Fibroblast of the aortic adventitia (primary cell): ENCODE measurements at regions not wholly inside any gene's neighbourhood (a gene's known extent, or its start where the extent isn't known, plus 50 kb on each side); places are given as distances from the start of the nearest gene placed in this dataset.

Experiments used
- DNase-seq: peaks from one replicate; pipeline ENCODE4 v3.0.0-alpha.2; 2010; ENCODE audit warnings: low read depth
- H3K4me3 ChIP-seq: 2 replicates; pipeline ENCODE4 v1.5.1; 2011; ENCODE audit warnings: low read depth, mild to moderate bottlenecking, control low read depth, low read length, moderate library complexity
- TF ChIP-seq, protein P1 (sequence below): IDR thresholded peaks from 2 replicates; pipeline ENCODE4 v1.5.1; 2011; ENCODE audit warnings: mild to moderate bottlenecking, low read length, control low read depth, inconsistent platforms; ENCODE audit not compliant: insufficient read depth

DNA sequence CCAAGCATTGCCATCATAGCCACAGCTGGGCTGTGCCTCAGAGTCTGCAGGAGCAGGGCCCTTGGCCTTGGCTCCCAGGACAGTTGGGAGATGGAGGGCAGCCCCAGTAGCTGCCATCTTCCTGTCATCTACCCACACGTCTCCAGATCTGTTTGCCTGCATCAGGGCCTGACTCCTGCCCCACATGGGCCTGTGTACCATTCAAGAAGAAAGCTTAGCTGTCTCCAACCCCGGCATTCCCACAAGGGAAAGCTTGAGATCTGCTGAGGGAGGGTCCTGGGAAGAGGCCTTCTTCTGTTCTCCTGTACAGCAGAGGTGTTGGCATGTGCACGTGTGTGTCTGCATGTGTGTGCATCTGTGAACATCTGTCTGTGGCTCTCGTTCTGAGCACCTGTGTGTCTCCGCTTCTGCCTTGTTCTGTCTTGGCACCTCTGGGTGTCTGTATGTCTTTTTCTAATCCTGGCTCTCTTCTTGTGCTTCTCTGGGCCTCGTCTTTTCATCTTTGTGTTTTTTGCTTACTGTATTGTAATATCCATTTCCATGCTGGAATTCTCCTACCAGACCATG, 122.2 kb downstream of the MRM1 start:
- H3K4me3 ChIP-seq, result no peak overlapping the region
- TF ChIP-seq, protein P1, sequence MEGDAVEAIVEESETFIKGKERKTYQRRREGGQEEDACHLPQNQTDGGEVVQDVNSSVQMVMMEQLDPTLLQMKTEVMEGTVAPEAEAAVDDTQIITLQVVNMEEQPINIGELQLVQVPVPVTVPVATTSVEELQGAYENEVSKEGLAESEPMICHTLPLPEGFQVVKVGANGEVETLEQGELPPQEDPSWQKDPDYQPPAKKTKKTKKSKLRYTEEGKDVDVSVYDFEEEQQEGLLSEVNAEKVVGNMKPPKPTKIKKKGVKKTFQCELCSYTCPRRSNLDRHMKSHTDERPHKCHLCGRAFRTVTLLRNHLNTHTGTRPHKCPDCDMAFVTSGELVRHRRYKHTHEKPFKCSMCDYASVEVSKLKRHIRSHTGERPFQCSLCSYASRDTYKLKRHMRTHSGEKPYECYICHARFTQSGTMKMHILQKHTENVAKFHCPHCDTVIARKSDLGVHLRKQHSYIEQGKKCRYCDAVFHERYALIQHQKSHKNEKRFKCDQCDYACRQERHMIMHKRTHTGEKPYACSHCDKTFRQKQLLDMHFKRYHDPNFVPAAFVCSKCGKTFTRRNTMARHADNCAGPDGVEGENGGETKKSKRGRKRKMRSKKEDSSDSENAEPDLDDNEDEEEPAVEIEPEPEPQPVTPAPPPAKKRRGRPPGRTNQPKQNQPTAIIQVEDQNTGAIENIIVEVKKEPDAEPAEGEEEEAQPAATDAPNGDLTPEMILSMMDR, result no peak
- no peak for DNase-seq

DNA sequence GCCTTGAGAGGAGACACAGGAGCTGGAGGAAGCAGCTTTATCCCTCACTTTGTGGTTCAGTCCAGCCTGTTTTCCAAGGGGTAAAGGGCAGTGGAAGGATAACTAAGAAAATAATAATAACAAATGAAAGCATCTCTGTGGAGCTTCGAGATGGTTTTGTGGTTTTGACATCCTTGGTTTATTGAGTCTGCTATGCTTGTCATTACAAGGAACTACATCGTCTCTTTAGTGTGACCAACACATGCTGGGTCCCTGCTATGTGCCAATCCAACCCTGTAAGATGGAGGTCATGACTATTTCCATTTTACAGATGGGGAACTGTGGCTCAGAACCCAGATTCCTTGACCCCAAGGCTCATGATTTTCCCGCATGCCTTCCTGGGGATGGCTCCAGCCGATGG, 124.8 kb downstream of the MRM1 start:
- DNase-seq, result no peak
- H3K4me3 ChIP-seq, result no peak overlapping the region
- TF ChIP-seq, protein P1, result no peak

DNA sequence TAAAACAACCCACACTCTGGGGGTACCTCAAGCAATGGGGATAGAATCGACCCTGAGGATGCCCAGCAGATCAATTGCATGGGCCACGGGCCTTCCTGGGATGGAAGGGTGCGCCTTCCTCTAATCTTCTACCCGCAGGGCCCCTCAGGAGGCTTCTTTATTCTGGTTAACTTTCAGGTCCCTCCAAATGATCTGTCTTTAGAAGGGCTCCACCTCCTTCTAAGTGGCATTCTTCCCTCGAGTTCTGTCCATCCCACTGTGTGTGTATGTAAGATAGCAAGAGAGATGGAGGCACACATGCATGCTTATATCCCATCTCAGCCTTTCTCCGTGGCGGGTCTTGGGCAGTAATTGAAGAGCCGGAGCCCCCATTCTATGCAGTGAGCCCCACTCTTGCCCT, 125.7 kb downstream of the MRM1 start:
- no peak overlapping the region for H3K4me3 ChIP-seq
- TF ChIP-seq, protein P1, result no peak
- no peak for DNase-seq

DNA sequence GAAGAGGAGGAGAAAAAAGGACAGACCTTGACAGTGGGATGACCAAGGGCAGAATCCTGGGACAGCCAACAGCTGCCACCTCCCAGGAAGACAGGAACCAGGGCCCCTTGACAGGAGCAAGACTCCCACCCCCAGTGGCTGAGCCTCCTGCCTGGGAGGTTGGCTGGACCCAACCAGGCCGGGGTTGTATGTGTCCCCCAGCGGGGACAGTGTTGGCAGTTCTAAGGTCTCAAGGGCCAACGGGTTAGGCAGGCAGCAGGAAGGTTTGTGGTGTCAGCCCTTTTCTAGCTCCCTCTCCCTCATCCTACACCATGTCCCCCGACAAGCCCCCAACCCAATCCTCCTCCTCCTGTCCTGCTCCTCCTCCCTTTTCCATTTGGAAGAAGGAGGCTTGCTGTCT, 126.2 kb downstream of the MRM1 start:
- H3K4me3 ChIP-seq, result no peak overlapping the region
- TF ChIP-seq, protein P1, result no peak
- DNase-seq, result no peak

DNA sequence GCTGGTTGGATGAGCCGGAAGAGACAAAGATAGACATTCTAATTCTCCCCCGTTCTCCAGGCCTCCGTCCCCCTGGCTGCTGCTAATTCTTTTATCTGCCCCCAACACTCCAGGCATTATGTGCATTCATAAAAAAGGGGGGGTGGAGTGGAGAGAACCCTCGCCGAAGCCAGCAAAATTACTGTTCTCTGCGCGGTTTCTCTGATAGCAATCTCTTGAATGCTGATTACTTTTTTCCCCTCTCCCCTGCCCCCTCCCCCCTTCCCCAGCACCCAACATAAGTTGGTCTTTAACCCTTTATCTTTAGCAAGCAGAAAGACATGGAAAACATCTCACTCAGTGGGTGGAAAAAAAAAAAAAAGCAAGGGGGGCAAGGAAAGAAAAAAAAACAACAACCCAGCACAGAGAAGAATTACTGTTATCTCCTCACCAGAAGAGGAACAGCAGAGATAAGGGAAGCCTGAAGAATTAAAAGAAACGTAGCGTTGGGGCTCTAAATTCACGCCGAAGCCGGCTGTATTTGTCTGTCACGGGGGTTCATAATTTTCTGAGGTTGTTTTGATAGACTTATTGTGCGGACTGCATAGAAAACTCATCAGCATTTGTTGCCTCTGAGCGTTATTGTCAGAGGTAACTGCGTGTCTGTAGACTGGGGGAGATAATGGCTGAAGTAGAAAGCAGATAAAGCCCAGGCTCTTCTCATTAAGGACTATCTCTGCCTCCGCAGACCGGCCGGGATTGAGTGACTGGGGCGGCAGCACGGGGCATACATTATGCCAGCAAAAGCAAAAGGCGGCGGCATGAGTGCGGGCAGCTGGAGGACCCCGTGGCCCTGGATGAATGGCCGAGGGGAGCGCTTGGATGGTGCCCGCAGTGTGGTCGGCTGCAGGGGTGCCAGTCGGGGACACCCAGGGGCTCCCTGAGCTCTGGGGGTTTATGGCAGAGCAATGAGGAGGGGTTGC, 126.9 kb downstream of the MRM1 start:
- no peak overlapping the region for H3K4me3 ChIP-seq
- DNase-seq, result no peak
- TF ChIP-seq, protein P1, result no peak

DNA sequence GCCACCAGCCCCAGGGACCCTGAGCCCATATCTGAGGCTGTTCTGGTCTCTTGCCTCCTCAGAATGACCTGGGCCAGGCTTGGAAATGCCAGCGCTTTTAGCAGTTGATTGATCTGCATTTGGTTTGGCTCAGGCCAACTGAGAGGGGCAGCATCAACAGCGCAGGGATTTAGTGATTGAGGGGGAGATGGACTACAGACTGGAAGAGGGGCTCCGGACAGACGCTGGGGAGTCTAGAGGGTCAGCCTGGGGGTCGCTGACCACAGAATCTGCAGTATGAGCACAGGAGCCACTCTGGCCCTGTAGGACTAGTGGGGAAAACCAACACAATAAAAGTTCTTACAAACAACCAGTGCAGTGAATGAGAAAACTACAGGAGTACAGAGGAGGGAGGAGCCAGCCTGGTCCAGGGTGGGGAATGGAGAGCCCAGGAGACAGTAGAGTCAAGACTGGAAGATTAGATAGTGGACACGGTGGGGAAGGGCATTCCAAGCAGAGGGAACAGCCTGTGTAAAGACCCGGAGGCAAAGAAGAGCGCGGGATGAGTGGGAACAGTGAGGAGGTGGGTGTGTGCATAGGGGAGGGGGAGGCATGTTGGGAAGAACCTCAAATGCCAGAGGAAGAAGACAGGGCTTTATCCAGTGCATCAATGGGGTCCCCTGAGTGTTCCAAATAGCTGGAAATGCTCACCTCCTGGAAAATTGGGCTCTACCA, 128.9 kb downstream of the MRM1 start:
- no peak for DNase-seq
- TF ChIP-seq, protein P1, result no peak
- no peak overlapping the region for H3K4me3 ChIP-seq
